ENCODE measurements at regions not wholly inside any gene's neighbourhood (a gene's known extent, or its start where the extent isn't known, plus 50 kb on each side); places are given as distances from the start of the nearest gene placed in this dataset.

- no peaks in the 10 kb centered on the region for H3K4me1 ChIP-seq (ENCODE audit: insufficient read depth, low read length)
- no peaks in the 10 kb centered on the region for H3K79me2 ChIP-seq (ENCODE audit: insufficient read depth, low read length)
- H2BK15ac ChIP-seq (ENCODE audit: low read depth, low read length): no peak overlapping the region
- no peak overlapping the region for H3K4ac ChIP-seq (ENCODE audit: low read depth, low read length)
- no peak overlapping the region for H2AK5ac ChIP-seq (ENCODE audit: insufficient read length, low read length)
- no peak overlapping the region for H2BK12ac ChIP-seq (ENCODE audit: insufficient read length, low read depth, low read length)
- H3K79me1 ChIP-seq (ENCODE audit: insufficient read depth, low read depth, low read length, poor library complexity, severe bottlenecking): no peaks in the 10 kb centered on the region
- no peak overlapping the region for H4K91ac ChIP-seq (ENCODE audit: insufficient read length, low read depth, low read length)
- H2BK5ac ChIP-seq (ENCODE audit: insufficient read length, low read length): no peak overlapping the region
- no peak overlapping the region for H3K27ac ChIP-seq (ENCODE audit: insufficient read length, low read depth, low read length)
- H3K4me3 Mint-ChIP-seq: no peak overlapping the region
- H3K14ac ChIP-seq (ENCODE audit: insufficient read depth, low read length): no peak overlapping the region
- H3K27ac Mint-ChIP-seq: no peak overlapping the region
- H3K27me3 Mint-ChIP-seq (ENCODE audit: low read depth): peaks cover 99% of the 10 kb centered on the region
- H3K9ac ChIP-seq (ENCODE audit: extremely low read depth, insufficient read length, low read length): no peak overlapping the region
- H3K9me3 ChIP-seq (ENCODE audit: control insufficient read depth, low read depth, low read length): no peaks in the 10 kb centered on the region
- H4K20me1 ChIP-seq (ENCODE audit: control insufficient read depth, insufficient read depth, insufficient read length): no peaks in the 10 kb centered on the region
- no peak overlapping the region for H4K8ac ChIP-seq (replicated peaks; ENCODE audit: insufficient read length, low read depth, low read length)
- peaks cover 31 to 36% of the 10 kb centered on the region in 2 experiments for H3K9me3 Mint-ChIP-seq
- no CpG with 5 or more reads among the region's 2 CpGs for WGBS (ENCODE audit: extremely low coverage, insufficient read length, low lambda C conversion rate)
- no peaks in the 10 kb centered on the region for H3K23me2 ChIP-seq (ENCODE audit: insufficient read length, low read depth, low read length, poor library complexity, severe bottlenecking)
- H3K36me3 Mint-ChIP-seq (ENCODE audit: insufficient read depth in 1 of 3, low read depth in 3 of 3): peaks cover 1 to 4% (median 2%) of the 10 kb centered on the region in 3 experiments; a peak in 5 of 7 replicates
- TF ChIP-seq CTCF (conservative IDR thresholded peaks at IDR 0.05): peak; percentile 71
- no peak overlapping the region for H3K56ac ChIP-seq (ENCODE audit: insufficient read length, low read depth, low read length)
- H3K4me1 Mint-ChIP-seq: peaks cover 0 to 5% of the 10 kb centered on the region in 2 experiments; a peak in 2 of 4 replicates
- no peak overlapping the region for H3K18ac ChIP-seq (ENCODE audit: insufficient read length, low read depth, low read length)
- peaks cover 17% of the 10 kb centered on the region for H3K27me3 ChIP-seq (ENCODE audit: insufficient read depth, low read length)
- H2AFZ ChIP-seq (ENCODE audit: low read length): no peak overlapping the region
- no peak overlapping the region for H2BK120ac ChIP-seq (ENCODE audit: low read depth, low read length, poor library complexity, severe bottlenecking)
- no peak overlapping the region for H3K23ac ChIP-seq (ENCODE audit: insufficient read length, low read depth, low read length)
- H3K4me2 ChIP-seq (ENCODE audit: insufficient read depth, insufficient read length, low read length): no peak overlapping the region
- H3T11ph ChIP-seq (ENCODE audit: low read length): no peak overlapping the region
- peak; percentile 60 for DNase-seq
- no peak overlapping the region for H4K5ac ChIP-seq (ENCODE audit: insufficient read length, low read depth, low read length)
- H2BK20ac ChIP-seq (ENCODE audit: low read depth, low read length, poor library complexity, severe bottlenecking): no peak overlapping the region
These were observed 176.0 kb downstream of the SMARCA1 start for GRCh38 chrX:129347291-129347690.

All from H9 (cell line).